Common myeloid progenitor, CD34-positive (primary cell): ENCODE measurements at regions not wholly inside any gene's neighbourhood (a gene's known extent, or its start where the extent isn't known, plus 50 kb on each side); places are given as distances from the start of the nearest gene placed in this dataset.
"Not testable (repeated sequence)": the region's sequence is repeated elsewhere in the genome, so short reads cannot be mapped to it uniquely, and the experiment has no call there.

Experiments used
- CTCF ChIA-PET: fragments of 350-600 bp; sonication (Branson Sonifier 250); formaldehyde crosslinking; loops from one replicate; lab custom pipeline; 2021; ENCODE audit warnings: antibody characterized with exemption; lab: Charles Lee
- POLR2A ChIA-PET: fragments of 350-600 bp; sonication (Branson Sonifier 250); formaldehyde crosslinking; loops from one replicate; lab custom pipeline; 2021; ENCODE audit warnings: antibody characterized with exemption; lab: Charles Lee
- DNase-seq, 3 donors: peaks; one replicate each; pipeline versions ENCODE4 v3.0.0 to v3.0.0-alpha.2; 2013
- H3K27ac ChIP-seq, 2 experiments: 1 replicate in 1 of 2; 2 replicates in 1 of 2; pipeline ENCODE4 v1.7.0; 2013; ENCODE audit warnings: inconsistent platforms in 2 of 2, low read length in 2 of 2, mild to moderate bottlenecking in 2 of 2, low read depth in 1 of 2, moderate library complexity in 1 of 2; ENCODE audit not compliant: severe bottlenecking in 2 of 2, insufficient read depth in 1 of 2, poor library complexity in 1 of 2
- H3K27me3 ChIP-seq, 5 experiments: replicated peaks in 2 of 5; 1 replicate in 3 of 5; 2 replicates in 2 of 5; pipeline versions ENCODE4 v1.6.1 to v1.7.0; 2013; ENCODE audit warnings: low read length in 4 of 5, mild to moderate bottlenecking in 2 of 5, moderate library complexity in 2 of 5, inconsistent platforms in 1 of 5; ENCODE audit not compliant: insufficient read depth in 5 of 5, control insufficient read depth in 4 of 5
- H3K36me3 ChIP-seq, 4 experiments: 1 replicate in 2 of 4; 2 replicates in 2 of 4; pipeline versions ENCODE4 v1.6.1 to v1.7.0; 2013; ENCODE audit warnings: low read length in 3 of 4, control low read depth in 1 of 4, mild to moderate bottlenecking in 1 of 4; ENCODE audit not compliant: control insufficient read depth in 4 of 4, insufficient read depth in 4 of 4
- H3K4me1 ChIP-seq, 4 experiments: 1 replicate in 3 of 4; 2 replicates in 1 of 4; pipeline versions ENCODE4 v1.6.1 to v1.7.1; 2013; ENCODE audit warnings: low read length in 3 of 4, mild to moderate bottlenecking in 3 of 4, control low read depth in 1 of 4, inconsistent platforms in 1 of 4, moderate library complexity in 1 of 4; ENCODE audit not compliant: control insufficient read depth in 4 of 4, insufficient read depth in 4 of 4; ENCODE audit errors: control extremely low read depth in 1 of 4
- H3K4me3 ChIP-seq, 7 experiments: 1 replicate in 4 of 7; 2 replicates in 3 of 7; pipeline versions ENCODE4 v1.5.1 to v1.7.0; 2013; ENCODE audit warnings: mild to moderate bottlenecking in 7 of 7, low read length in 6 of 7, moderate library complexity in 6 of 7, inconsistent platforms in 2 of 7, low read depth in 2 of 7, control low read depth in 1 of 7; ENCODE audit not compliant: insufficient read depth in 4 of 7, control insufficient read depth in 1 of 7; ENCODE audit errors: extremely low read depth in 1 of 7
- H3K9me3 ChIP-seq, 5 experiments: 1 replicate in 4 of 5; 2 replicates in 1 of 5; pipeline versions ENCODE4 v1.6.1 to v1.7.1; 2013; ENCODE audit warnings: low read length in 4 of 5, mild to moderate bottlenecking in 2 of 5, inconsistent platforms in 1 of 5, low read depth in 1 of 5, moderate library complexity in 1 of 5; ENCODE audit not compliant: control insufficient read depth in 4 of 5, insufficient read depth in 2 of 5; ENCODE audit errors: control extremely low read depth in 1 of 5
- WGBS: methylation state at CpG from one replicate; pipeline ENCODE4 v1.1.5; 2013; ENCODE audit not compliant: insufficient coverage; 5-methylcytosine and 5-hydroxymethylcytosine counted together

GRCh38 chr1:189637041-189637440, 840.6 kb downstream of the BRINP3 start:
- Histone ChIP-seq H3K4me3 (no peak overlapping the region), H3K27me3 (no peaks in the 10 kb centered on the region), H3K27ac (no peak overlapping the region), H3K9me3 (no peaks in the 10 kb centered on the region), H3K4me1 (no peaks in the 10 kb centered on the region), H3K36me3 (no peaks in the 10 kb centered on the region)
- whole genome bisulfite sequencing, result 86% methylated on average over 1 of the region's 2 CpGs
- ChIA-PET POLR2A (no interaction called here), CTCF (no interaction called here)
- DNase-seq, result no peak

- DNase-seq, POLR2A ChIA-PET, H3K27ac ChIP-seq, H3K4me3 ChIP-seq, H3K9me3 ChIP-seq, H3K27me3 ChIP-seq, H3K4me1 ChIP-seq, CTCF ChIA-PET, H3K36me3 ChIP-seq: not testable (repeated sequence)
- 100% methylated on average over 2 of the region's 5 CpGs for WGBS
These were observed 833.5 kb downstream of the BRINP3 start for GRCh38 chr1:189644156-189644555.

- ChIA-PET POLR2A (no interaction called here), CTCF (no interaction called here)
- Histone ChIP-seq H3K9me3 (no peaks in the 10 kb centered on the region), H3K36me3 (no peaks in the 10 kb centered on the region), H3K27me3 (no peaks in the 10 kb centered on the region), H3K27ac (no peak overlapping the region), H3K4me1 (no peaks in the 10 kb centered on the region), H3K4me3 (no peak overlapping the region)
- WGBS, result 100% methylated on average over 3 of the region's 4 CpGs
- no peak for DNase-seq
These were observed 832.7 kb downstream of the BRINP3 start for GRCh38 chr1:189644970-189645369.

DNA sequence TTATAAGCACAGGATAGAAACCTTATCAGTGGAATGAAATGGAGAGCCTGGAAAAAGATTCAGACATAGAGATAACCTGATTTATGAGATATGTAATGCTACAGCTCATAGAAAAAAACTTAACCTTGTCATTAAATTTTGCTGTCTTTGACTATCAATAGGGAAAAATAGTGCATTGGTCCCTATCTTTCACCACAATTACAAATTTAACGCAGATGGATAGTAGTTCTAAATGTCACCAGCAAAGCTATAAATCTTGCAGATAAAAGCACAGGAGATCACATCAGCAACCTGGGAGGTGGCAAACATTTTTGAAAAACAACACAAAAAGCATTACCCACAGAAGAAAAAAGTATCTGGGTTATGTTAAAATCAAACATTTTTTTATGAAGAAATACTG, 831.6 kb downstream of the BRINP3 start:
- CTCF ChIA-PET, result no interaction called here
- WGBS, result 100% methylated on average over 1 of the region's 1 CpG
- no peak overlapping the region for H3K27ac ChIP-seq
- no peaks in the 10 kb centered on the region for H3K4me1 ChIP-seq
- POLR2A ChIA-PET, result no interaction called here
- no peaks in the 10 kb centered on the region for H3K36me3 ChIP-seq
- no peaks in the 10 kb centered on the region for H3K27me3 ChIP-seq
- H3K4me3 ChIP-seq, result no peak overlapping the region
- DNase-seq, result no peak
- no peaks in the 10 kb centered on the region for H3K9me3 ChIP-seq

- Histone ChIP-seq H3K4me3 (no peak overlapping the region), H3K27ac (no peak overlapping the region), H3K36me3 (no peaks in the 10 kb centered on the region), H3K4me1 (no peaks in the 10 kb centered on the region), H3K9me3 (no peaks in the 10 kb centered on the region), H3K27me3 (no peaks in the 10 kb centered on the region)
- ChIA-PET POLR2A (no interaction called here), CTCF (no interaction called here)
- DNase-seq, result no peak
These were observed 822.8 kb downstream of the BRINP3 start for GRCh38 chr1:189654906-189655305.

- POLR2A ChIA-PET, result no interaction called here
- CTCF ChIA-PET, result no interaction called here
- DNase-seq, result no peak
- Histone ChIP-seq H3K4me1 (no peaks in the 10 kb centered on the region), H3K36me3 (no peaks in the 10 kb centered on the region), H3K27me3 (no peaks in the 10 kb centered on the region), H3K9me3 (no peaks in the 10 kb centered on the region), H3K27ac (no peak overlapping the region), H3K4me3 (no peak overlapping the region)
- 83% methylated on average over 2 of the region's 5 CpGs for WGBS
These were observed 820.8 kb downstream of the BRINP3 start for GRCh38 chr1:189656628-189657530.

GRCh38 chr1:189657715-189658114, 819.9 kb downstream of the BRINP3 start:
- Histone ChIP-seq H3K9me3 (no peaks in the 10 kb centered on the region), H3K27ac (no peak overlapping the region), H3K4me1 (no peaks in the 10 kb centered on the region), H3K4me3 (no peak overlapping the region), H3K36me3 (no peaks in the 10 kb centered on the region), H3K27me3 (no peaks in the 10 kb centered on the region)
- DNase-seq, result no peak
- 60% methylated on average over 1 of the region's 6 CpGs for WGBS
- CTCF ChIA-PET, result no interaction called here
- POLR2A ChIA-PET, result no interaction called here
